ENCODE measurements at regions not wholly inside any gene's neighbourhood (a gene's known extent, or its start where the extent isn't known, plus 50 kb on each side); places are given as distances from the start of the nearest gene placed in this dataset.

DNA sequence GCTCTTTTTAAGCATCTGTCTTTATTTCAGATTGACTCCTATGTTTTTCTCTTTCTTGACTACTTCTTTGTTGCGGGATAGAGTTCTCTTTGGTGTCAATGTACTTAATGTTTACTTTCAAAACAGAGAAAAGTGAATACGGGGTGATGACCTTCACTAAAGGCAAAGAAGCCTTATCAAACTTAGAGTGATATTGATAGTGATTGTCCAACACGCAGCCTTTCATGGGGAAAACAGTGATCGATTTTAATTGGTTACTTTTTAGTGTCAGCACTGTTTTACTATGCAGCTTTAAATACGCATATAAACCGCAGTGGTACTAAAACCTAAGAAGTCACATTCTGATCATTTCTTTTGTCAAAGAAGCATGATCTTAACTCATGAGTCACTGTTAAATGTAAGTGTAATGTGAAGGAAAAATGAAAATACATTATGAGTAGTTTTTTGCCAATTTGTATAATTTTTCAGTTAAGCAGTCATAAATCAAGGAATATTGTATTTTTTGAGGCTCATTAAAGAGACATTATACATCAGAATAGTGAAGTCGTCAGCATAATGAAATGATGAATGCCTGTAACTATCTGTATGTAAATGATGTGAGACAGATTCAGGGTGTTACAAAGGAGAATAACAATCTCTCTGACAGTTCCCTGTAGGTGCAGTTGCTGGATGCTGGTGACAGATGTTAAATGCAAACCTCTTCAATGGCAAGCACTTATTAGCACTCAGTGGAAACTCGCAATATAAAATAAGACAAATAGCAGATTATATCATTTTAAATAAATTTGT, 2082.8 kb upstream of the TENM3 start:
- TF ChIP-seq CTCF (conservative IDR thresholded peaks at IDR 0.05; ENCODE audit: low read depth, low read length), result no peak
- Histone ChIP-seq H3K4me2 (no peak overlapping the region), H3K4me1 (ENCODE audit: low read depth, poor library complexity, severe bottlenecking) (no peaks in the 10 kb centered on the region), H4K20me1 (ENCODE audit: insufficient read depth) (no peaks in the 10 kb centered on the region), H3K9ac (no peak overlapping the region), H3K36me3 (ENCODE audit: insufficient read depth) (no peaks in the 10 kb centered on the region), H3K27ac (no peak overlapping the region), H2AFZ (ENCODE audit: low read depth) (no peak overlapping the region), H3K27me3 (ENCODE audit: insufficient read depth, low read depth) (no peaks in the 10 kb centered on the region), H3K79me2 (ENCODE audit: insufficient read depth, low read depth) (no peaks in the 10 kb centered on the region), H3K4me3 (IDR thresholded peaks at IDR 0.05; ENCODE audit: insufficient read depth, low read depth, low read length) (no peak overlapping the region)

- no peak overlapping the region for H3K9ac ChIP-seq
- H3K27ac ChIP-seq, result no peak overlapping the region
- H2AFZ ChIP-seq (ENCODE audit: low read depth), result no peak overlapping the region
- no peak for TF ChIP-seq CTCF (conservative IDR thresholded peaks at IDR 0.05; ENCODE audit: low read depth, low read length)
- no peaks in the 10 kb centered on the region for H3K79me2 ChIP-seq (ENCODE audit: insufficient read depth, low read depth)
- H3K4me3 ChIP-seq (IDR thresholded peaks at IDR 0.05; ENCODE audit: insufficient read depth, low read depth, low read length), result no peak overlapping the region
- no peaks in the 10 kb centered on the region for H3K36me3 ChIP-seq (ENCODE audit: insufficient read depth)
- H3K4me2 ChIP-seq, result no peak overlapping the region
- no peaks in the 10 kb centered on the region for H3K27me3 ChIP-seq (ENCODE audit: insufficient read depth, low read depth)
- H4K20me1 ChIP-seq (ENCODE audit: insufficient read depth), result no peaks in the 10 kb centered on the region
- no peaks in the 10 kb centered on the region for H3K4me1 ChIP-seq (ENCODE audit: low read depth, poor library complexity, severe bottlenecking)
These were observed 2078.4 kb upstream of the TENM3 start for GRCh38 chr4:180164799-180165198.

DNA sequence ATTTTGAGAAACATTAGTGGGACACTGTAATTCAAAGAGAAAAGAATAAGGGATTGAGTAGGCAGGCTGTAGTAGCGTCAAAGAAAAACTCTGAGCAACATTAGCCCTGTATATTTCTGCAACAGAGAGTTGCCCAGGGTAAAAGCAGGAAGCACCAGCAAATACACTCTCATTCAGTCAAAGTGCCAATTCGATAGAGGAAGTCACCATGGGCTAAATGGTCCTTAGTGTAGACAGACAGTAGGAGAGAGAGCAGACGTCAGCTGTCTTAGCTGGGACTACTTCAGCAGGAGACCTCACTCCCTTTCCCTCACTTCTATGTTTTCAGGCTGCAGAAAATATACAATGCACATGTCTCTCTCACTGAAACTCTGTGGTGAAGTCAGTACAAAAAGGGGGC, 2073.8 kb upstream of the TENM3 start:
- Histone ChIP-seq H3K4me3 (IDR thresholded peaks at IDR 0.05; ENCODE audit: insufficient read depth, low read depth, low read length) (no peak overlapping the region), H3K4me1 (ENCODE audit: low read depth, poor library complexity, severe bottlenecking) (no peaks in the 10 kb centered on the region), H3K36me3 (ENCODE audit: insufficient read depth) (no peaks in the 10 kb centered on the region), H3K4me2 (no peak overlapping the region), H3K9ac (no peak overlapping the region), H3K27me3 (ENCODE audit: insufficient read depth, low read depth) (no peaks in the 10 kb centered on the region), H3K79me2 (ENCODE audit: insufficient read depth, low read depth) (no peaks in the 10 kb centered on the region), H4K20me1 (ENCODE audit: insufficient read depth) (no peaks in the 10 kb centered on the region), H3K27ac (no peak overlapping the region), H2AFZ (ENCODE audit: low read depth) (no peak overlapping the region)
- no peak for TF ChIP-seq CTCF (conservative IDR thresholded peaks at IDR 0.05; ENCODE audit: low read depth, low read length)

- Histone ChIP-seq H3K36me3 (ENCODE audit: insufficient read depth) (no peaks in the 10 kb centered on the region), H3K27me3 (ENCODE audit: insufficient read depth, low read depth) (no peaks in the 10 kb centered on the region), H3K79me2 (ENCODE audit: insufficient read depth, low read depth) (no peaks in the 10 kb centered on the region), H3K9ac (no peak overlapping the region), H3K4me1 (ENCODE audit: low read depth, poor library complexity, severe bottlenecking) (no peaks in the 10 kb centered on the region), H2AFZ (ENCODE audit: low read depth) (no peak overlapping the region), H3K4me2 (no peak overlapping the region), H3K27ac (no peak overlapping the region), H3K4me3 (IDR thresholded peaks at IDR 0.05; ENCODE audit: insufficient read depth, low read depth, low read length) (no peak overlapping the region), H4K20me1 (ENCODE audit: insufficient read depth) (no peaks in the 10 kb centered on the region)
- no peak for TF ChIP-seq CTCF (conservative IDR thresholded peaks at IDR 0.05; ENCODE audit: low read depth, low read length)
These were observed 2073.2 kb upstream of the TENM3 start for GRCh38 chr4:180169966-180170365.

All from KMS-11 (cell line).